NCI-H446 (cell line): ENCODE measurements at regions not wholly inside any gene's neighbourhood (a gene's known extent, or its start where the extent isn't known, plus 50 kb on each side); places are given as distances from the start of the nearest gene placed in this dataset.
A peak's percentile ranks its signal among the peaks of the same experiment; 100 is the strongest.

Experiments
- DNase-seq, 2 experiments: peaks; one replicate each; lab custom pipeline; 2025; lab: John Stamatoyannopoulos, UW

- DNase-seq = no peak
Observed at GRCh38 chr21:16180614-16181013, 450.8 kb downstream of the USP25 start.

GRCh38 chr21:16181018-16181417 is 451.2 kb downstream of the USP25 start:
- DNase-seq = no peak

- no peak for DNase-seq
Observed at GRCh38 chr21:16185766-16186165, 456.0 kb downstream of the USP25 start.

GRCh38 chr21:16186742-16187141 is 457.0 kb downstream of the USP25 start:
- no peak for DNase-seq

- no peak for DNase-seq
Observed at GRCh38 chr21:16187603-16188301, 458.0 kb downstream of the USP25 start.

GRCh38 chr21:16192902-16193301 is 463.1 kb downstream of the USP25 start:
- no peak for DNase-seq

- DNase-seq = no peak
Observed at GRCh38 chr21:16193496-16194094, 463.8 kb downstream of the USP25 start.

- DNase-seq = peak in 1 of 2 experiments; percentile 15
Observed at GRCh38 chr21:16194095-16194787, 464.5 kb downstream of the USP25 start.

GRCh38 chr21:16194788-16195537 is 465.2 kb downstream of the USP25 start:
- no peak for DNase-seq

GRCh38 chr21:16195538-16195910 is 465.7 kb downstream of the USP25 start:
- DNase-seq = no peak

- no peak for DNase-seq
Observed at GRCh38 chr21:16196001-16196400, 466.2 kb downstream of the USP25 start.

- DNase-seq = no peak
Observed at GRCh38 chr21:16198546-16198945, 468.8 kb downstream of the USP25 start.

- DNase-seq = no peak
Observed at GRCh38 chr21:16199539-16199938, 469.8 kb downstream of the USP25 start.

GRCh38 chr21:16201718-16202117 is 471.9 kb downstream of the USP25 start:
- DNase-seq = no peak

- DNase-seq = no peak
Observed at GRCh38 chr21:16205527-16205926, 475.7 kb downstream of the USP25 start.

- DNase-seq = peak in 1 of 2 experiments; percentile 13
Observed at GRCh38 chr21:16211339-16212303, 481.8 kb downstream of the USP25 start.

- DNase-seq = no peak
Observed at GRCh38 chr21:16213518-16213917, 483.7 kb downstream of the USP25 start.

- no peak for DNase-seq
Observed at GRCh38 chr21:16215193-16215592, 485.4 kb downstream of the USP25 start.

GRCh38 chr21:16215663-16216183 is 485.9 kb downstream of the USP25 start:
- DNase-seq = no peak

- no peak for DNase-seq
Observed at GRCh38 chr21:16216288-16216962, 486.6 kb downstream of the USP25 start.
